Retina (tissue), 1 donor: ENCODE measurements at regions not wholly inside any gene's neighbourhood (a gene's known extent, or its start where the extent isn't known, plus 50 kb on each side); places are given as distances from the start of the nearest gene placed in this dataset.

Experiments
- DNase-seq: peaks from one replicate; pipeline ENCODE4 v3.0.0-alpha.2; 2016

DNA sequence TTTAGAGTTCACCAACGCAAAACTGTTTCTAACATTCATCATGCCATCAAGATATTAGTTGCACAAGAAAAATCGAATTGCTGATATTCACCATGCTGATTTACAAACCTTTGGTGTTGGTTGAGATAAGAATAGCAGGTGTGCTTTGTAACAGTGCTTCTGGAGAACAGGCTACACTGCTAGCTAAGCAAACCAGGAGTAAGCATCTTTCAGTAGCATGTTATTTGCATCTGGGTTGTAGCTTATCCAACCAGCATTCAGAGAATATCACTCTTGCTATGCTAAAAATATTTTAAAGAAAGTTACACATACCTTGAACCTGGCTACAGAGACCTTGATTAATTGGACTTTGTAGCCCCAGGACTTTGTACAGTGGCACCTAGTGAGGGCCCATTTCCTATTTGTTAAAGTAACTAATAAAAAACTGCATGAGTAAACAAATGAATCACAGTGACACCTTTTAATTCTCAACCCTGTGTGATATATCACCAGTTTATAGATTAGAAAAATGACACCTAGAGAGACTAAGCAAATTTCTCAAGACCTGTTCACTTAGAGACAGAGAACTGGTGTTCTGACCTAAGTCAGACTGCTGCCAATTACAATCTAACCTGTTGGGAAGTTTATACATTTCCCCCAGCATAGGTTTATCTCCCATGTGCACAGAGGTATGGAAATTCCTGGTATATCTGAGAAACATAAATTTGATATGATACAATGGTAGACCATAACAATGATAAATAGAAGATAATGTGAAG lies 435.5 kb upstream of the TGFBR2 start:
- DNase-seq, result no peak

DNA sequence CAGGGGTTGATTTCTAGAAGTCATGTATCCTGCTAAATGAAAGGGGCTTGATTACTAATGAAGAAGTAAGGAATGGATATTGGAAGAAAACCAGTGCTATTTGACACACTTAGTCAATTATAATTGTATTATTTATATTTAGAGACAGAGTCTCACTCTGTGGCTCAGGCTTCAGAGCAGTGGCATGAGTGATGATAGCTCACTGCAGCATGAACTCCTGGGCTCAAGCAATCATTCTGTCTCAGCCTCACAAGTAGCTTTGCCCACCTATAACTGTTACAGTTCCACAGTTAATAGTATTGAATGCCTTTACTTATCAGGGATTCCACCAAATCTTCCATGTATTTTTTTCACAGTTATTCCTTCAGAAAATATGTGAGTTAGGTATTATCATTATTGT lies 432.0 kb upstream of the TGFBR2 start:
- DNase-seq, result no peak

DNA sequence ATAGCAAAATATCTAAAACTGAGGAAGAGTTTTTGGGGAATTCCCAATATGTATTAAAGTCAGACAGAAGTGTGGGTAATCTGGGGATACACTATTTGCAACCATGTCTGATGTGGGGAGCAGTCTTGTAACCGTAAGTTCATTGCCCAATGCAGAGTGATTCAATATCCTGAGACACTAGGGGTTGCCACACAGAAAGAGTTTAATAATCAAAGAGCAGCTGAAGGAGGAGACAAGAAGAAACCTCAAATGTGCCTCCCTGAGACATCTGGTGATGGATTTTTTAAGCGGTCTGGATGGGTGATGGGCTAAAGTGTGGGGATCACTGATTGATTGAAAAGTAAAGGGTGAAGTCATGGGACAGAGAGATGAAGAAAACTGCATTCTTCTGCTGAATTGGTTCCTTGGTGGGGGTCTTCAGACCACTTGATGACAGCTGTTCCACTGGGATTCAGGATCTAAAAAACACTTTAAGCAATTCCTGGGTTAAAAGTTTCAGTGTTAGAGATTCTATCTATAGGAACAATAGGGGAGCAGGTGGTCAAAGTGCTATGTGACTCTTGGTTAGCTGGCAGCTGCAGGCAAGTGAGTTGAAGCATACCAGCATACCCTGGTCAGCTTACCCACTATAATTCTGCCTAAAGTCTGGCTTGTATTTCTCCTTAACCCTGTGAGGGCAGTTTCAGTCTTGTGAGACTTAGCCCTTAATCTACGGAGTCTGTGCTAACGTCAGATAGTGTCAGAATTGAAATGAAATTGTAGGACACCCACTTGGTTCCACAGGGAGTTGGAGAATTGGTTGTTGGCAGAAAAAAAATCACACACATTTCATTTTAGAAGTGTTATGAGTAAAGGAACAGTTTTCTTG lies 425.9 kb upstream of the TGFBR2 start:
- DNase-seq, result no peak

DNA sequence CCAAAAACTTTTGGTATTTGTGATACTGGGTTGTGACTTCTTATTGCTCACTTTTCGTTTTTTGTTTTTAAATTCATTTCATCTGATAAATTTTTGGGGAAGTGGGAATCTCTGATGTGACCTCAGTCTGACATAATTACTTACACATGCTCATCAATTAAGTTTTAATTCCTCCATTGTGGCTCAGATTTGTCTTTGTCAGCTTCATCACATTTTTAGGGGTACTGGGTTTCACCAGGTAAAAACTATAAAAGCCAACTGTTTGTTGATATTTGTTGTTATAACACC lies 425.3 kb upstream of the TGFBR2 start:
- no peak for DNase-seq

GRCh38 chr3:30181581-30181980 lies 424.8 kb upstream of the TGFBR2 start:
- DNase-seq, result no peak

- no peak for DNase-seq
These were observed 423.0 kb upstream of the TGFBR2 start for GRCh38 chr3:30183421-30183820.

DNA sequence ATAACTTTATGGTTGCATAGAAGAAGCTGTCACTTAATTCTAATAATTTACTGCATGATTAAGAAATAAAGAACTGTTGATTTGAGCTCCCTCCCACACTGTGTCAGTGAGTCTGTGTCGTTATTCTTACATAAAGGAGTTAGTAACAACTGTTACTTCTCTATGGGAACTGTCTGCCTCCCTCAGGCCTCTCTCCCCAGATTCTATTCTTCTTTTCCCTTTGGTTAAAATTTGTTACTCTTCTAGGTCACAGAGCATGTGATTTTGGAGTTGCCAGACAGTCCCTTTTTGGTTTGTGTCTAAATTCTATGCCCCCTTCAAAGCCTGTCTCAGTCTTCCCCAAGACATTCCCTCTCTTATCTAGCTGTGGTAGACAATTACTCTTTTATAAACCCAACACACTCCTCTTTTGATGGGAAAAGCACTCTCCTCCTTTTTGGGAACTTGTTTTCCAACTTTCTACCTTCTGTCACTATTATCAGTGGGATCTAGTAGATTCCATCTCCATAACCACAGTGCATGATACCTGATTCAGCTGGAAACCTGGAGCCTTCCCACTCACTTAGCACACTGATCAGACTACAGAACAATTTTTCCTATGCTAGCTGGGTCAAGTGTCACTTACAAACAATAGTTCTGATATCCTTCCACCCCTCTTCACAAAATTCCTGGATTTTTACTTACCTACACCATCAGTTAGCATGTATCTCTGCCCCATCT lies 422.1 kb upstream of the TGFBR2 start:
- DNase-seq, result no peak

DNA sequence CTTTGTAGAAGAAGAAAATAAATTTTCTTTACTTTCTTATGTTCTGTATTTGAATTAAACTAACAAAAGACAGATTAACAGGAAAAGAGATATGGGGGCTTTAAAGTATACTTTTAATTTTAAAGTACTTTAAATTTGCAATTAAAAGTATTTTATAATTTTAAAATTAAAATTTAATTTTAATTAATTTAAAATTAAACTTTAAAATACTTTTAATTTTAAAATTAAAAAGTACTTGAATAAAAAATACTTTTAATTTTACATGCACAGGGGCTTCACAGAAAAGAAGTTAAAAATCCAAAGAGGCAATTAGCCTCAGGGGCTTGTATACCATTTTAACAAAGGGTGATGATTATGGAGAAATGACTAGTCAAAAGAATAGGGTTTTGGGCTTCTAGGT lies 420.5 kb upstream of the TGFBR2 start:
- DNase-seq, result no peak

GRCh38 chr3:30186741-30187219 lies 419.6 kb upstream of the TGFBR2 start:
- DNase-seq, result no peak

GRCh38 chr3:30187366-30187765 lies 419.0 kb upstream of the TGFBR2 start:
- no peak for DNase-seq

DNA sequence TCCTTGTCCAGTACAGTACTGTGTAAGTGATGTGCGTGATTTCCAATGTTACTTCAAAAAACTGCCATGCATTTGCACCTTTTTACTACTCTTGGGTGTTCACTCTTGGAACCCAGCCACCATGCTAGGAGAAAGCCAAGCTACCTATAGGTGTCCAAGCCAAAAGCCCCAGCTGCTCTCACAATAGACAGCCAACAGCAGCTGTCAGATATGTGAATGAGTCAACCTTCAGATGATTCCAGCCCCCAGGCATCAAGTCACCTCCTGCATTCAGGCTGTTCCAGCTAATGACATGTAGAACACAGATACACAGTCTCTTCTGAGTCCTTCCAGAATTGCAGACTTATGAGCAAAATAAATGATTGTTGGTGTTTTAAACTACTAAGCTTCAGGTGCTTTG lies 417.7 kb upstream of the TGFBR2 start:
- DNase-seq, result no peak

DNA sequence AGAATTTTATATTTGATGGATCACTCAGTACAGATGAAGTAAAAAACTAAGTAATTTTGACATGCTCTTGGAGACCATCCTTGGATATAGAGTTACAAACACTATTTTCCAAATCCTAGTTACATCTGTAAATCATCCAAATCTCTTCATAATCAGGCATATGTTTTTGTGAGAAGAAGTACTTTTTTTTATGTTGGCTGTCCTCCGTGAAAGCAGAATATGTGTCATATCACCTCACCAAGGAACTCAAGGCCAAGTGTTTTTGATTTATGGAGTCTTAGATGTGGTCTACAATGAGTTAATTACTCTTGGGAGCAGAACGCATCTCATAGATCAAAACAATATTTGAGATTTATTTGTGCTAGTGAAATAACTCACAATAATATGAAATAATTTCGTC lies 416.5 kb upstream of the TGFBR2 start:
- DNase-seq, result no peak

DNA sequence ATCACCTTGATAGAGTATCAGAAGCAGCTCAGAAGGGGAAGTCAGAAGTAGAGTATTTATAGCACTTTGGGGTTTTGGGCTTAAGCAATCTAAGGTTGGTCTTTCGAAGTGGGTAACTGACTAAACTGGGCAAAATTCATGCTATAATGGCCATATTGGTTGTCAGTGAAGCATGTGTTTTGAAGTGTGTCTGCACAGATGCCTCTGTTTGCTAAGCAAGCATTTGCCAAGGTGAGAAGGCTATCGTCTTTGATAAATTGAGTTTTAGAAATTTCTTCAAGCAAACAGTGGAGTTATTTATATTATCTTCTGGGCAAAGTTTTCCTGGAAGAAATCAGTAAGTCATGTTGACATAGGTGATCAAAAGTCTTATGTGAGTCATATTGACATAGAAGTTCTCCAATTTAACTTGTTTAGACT lies 412.8 kb upstream of the TGFBR2 start:
- no peak for DNase-seq

GRCh38 chr3:30195352-30195751 lies 411.0 kb upstream of the TGFBR2 start:
- DNase-seq, result no peak

DNA sequence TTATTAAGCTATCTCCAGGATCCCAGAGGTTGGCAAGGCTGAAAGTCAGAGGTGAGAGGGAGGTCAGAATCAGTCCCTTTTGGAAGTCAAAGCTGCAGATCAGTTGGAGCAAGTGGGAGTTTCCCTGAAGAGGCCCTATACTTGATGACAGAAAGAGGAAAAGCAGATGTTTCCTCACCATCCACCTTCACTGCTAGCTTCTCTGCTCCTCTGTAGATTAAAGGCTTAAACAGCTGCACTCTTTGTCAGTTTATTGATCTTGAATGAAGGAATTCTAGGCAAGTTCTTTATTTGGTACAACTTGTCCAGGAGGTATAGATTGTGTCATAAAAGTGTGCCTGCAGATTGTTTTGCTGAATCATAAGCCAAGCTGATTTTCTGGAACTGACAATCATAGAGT lies 408.2 kb upstream of the TGFBR2 start:
- DNase-seq, result no peak

GRCh38 chr3:30199096-30199759 lies 407.2 kb upstream of the TGFBR2 start:
- peak; percentile 44 for DNase-seq

DNA sequence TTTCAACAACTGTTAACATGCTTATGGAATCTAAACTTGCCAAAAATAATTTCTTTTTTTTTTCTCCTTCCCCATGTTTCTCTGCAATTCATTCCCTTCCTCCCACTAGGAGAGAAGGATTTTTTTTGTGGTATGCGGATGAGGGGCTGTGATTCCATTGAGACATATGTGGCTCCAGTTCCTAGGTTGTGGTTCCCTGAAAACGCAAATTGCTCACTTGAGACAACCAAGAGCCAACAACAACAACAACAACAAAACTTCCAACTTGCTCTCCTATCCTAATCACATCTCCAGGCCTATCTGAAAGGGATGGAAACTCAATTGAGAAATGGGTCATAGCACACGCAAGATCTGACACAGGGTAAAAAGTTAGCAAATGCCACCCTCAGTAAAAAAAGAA lies 406.5 kb upstream of the TGFBR2 start:
- no peak for DNase-seq

DNA sequence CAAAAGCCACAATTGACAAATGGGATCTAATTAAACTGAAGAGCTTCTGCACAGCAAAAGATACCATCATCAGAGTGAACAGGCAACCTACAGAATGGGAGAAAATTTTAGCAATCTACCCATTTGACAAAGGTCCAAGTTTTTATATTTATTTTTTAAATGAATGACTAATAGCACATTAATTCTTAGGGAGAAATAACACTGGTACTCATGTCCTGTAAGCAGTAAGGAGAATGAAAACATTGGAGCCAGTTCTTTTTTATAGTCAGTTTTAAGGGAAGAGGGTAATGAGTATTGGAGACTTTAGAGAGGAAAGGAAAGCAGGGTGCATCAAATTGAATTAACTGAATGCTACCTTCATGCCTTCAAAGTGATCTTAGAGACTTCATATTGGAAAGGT lies 404.7 kb upstream of the TGFBR2 start:
- no peak for DNase-seq

DNA sequence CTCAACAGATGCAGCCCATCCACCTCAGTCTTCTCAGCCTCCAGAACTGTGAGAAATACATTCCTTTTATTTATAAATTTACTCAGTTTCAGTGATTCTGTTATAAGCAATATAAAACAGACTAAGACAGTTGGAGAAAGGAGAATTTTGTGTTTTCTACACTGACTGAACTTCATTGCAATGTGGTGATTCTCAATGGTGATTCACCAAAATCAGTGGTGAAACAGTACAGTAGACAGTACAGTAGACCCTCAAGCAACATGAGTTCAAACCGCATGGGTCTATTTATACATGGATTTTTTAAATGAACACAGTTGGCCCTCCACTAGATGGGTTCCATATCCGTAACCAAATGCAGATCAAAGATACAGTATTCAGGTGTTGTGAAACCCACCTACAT lies 403.1 kb upstream of the TGFBR2 start:
- DNase-seq, result no peak

DNA sequence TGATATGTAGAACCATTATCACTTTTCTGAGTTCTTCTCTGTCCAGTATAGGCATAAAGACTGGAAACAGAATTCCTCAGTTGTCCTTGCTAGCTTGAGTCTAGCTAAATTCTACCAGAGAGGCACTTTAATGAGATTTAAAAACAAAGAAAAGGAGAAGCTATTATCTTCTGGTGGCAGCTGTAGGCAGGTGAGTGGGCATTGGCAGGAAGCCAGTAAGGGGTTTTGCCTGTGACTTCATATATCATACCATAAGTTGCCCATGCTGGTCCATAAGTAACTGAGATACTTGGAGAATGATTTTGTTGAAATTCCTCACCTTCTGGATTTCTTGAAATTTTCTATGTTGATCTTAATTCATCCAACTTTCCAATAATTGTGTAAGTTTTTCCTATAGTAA lies 402.3 kb upstream of the TGFBR2 start:
- DNase-seq, result no peak

- no peak for DNase-seq
These were observed 400.4 kb upstream of the TGFBR2 start for GRCh38 chr3:30206051-30206450.

DNA sequence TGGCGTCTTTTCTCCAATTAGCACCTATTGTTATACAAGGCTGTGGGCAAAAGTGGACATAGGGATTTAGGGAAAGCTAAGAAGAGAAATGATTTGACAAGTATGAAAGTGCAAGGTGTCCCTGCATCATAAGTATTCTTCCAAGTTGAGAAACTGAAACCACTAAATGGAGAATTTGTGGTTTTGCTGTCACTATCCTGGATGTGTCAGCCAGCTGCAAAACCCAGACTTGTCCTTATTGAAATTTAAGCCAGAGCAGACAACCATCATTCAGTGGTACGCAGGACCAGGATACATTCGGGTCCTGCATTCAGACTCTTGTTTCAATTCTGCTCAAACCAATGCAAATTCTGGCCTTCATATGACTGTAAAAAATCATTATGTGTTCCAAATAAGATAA lies 384.8 kb upstream of the TGFBR2 start:
- DNase-seq, result no peak

DNA sequence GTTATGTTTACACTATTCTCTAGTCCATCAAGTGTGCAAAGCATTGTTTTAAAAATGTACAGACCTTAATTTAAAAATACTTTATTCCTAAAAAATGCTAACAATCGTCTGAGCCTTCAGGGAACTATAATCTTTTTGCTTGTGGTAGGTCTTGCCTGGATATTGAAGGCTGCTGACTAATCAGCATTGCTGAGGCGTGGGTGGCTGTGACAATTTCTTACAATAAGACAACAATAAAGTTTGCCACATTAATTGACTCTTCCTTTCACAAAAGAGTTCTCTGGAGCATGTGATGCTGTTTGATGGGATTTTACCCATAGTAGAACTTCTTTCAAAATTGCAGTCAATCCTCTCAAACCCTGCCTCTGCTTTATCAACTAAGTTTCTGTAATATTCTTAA lies 384.0 kb upstream of the TGFBR2 start:
- DNase-seq, result no peak
